HEK293 (cell line): ENCODE measurements at regions not wholly inside any gene's neighbourhood (a gene's known extent, or its start where the extent isn't known, plus 50 kb on each side); places are given as distances from the start of the nearest gene placed in this dataset.

Experiments
- ATF2 ChIP-seq: fragments of 450-650 bp; formaldehyde crosslinking; IDR thresholded peaks from 2 replicates; pipeline ENCODE4 v1.5.1; 2016; ENCODE audit warnings: missing biosample characterization, missing genetic modification characterization, low read depth
- CTCF ChIP-seq: fragments of 450-650 bp; formaldehyde crosslinking; IDR thresholded peaks from 2 replicates; pipeline ENCODE4 v1.5.1; 2016; ENCODE audit warnings: missing biosample characterization, missing genetic modification characterization
- REPIN1 ChIP-seq: fragments of 450-650 bp; formaldehyde crosslinking; IDR thresholded peaks from 2 replicates; pipeline ENCODE4 v1.5.1; 2017; ENCODE audit warnings: missing biosample characterization, missing genetic modification characterization, low read depth
- YY1 ChIP-seq: fragments of 450-650 bp; formaldehyde crosslinking; IDR thresholded peaks from 2 replicates; pipeline ENCODE4 v1.5.1; 2018; ENCODE audit warnings: missing biosample characterization, missing genetic modification characterization
- ZNF112 ChIP-seq: fragments of 450-650 bp; formaldehyde crosslinking; IDR thresholded peaks from 2 replicates; pipeline ENCODE4 v1.5.0; 2017; ENCODE audit warnings: missing biosample characterization, missing genetic modification characterization
- ZNF175 ChIP-seq: fragments of 450-650 bp; formaldehyde crosslinking; IDR thresholded peaks from 2 replicates; pipeline ENCODE4 v1.5.1; 2016; ENCODE audit warnings: missing biosample characterization, missing genetic modification characterization
- ZNF223 ChIP-seq: fragments of 450-650 bp; formaldehyde crosslinking; IDR thresholded peaks from 2 replicates; pipeline ENCODE4 v1.5.1; 2016; ENCODE audit warnings: missing biosample characterization, missing genetic modification characterization
- ZNF274 ChIP-seq, 2 experiments: fragments of 200-500 bp in 1 of 2; fragments of 450-650 bp in 1 of 2; sonication (Bioruptor generic) in 1 of 2; formaldehyde crosslinking in 1 of 2; IDR thresholded peaks; 2 replicates each; pipeline versions ENCODE4 v1.5.1 to v1.6.1; 2014 to 2016; ENCODE audit warnings: borderline replicate concordance in 1 of 2, inconsistent platforms in 1 of 2, low read length in 1 of 2, missing biosample characterization in 1 of 2, missing genetic modification characterization in 1 of 2
- ZNF677 ChIP-seq: fragments of 450-650 bp; IDR thresholded peaks from 2 replicates; pipeline ENCODE4 v1.5.0; 2018; ENCODE audit warnings: missing biosample characterization, mild to moderate bottlenecking, missing genetic modification characterization, moderate library complexity
- ZNF792 ChIP-seq: fragments of 450-650 bp; formaldehyde crosslinking; IDR thresholded peaks from 2 replicates; pipeline ENCODE4 v1.5.1; 2016; ENCODE audit warnings: missing biosample characterization, missing genetic modification characterization

- TF ChIP-seq CTCF (tag by site-specific recombination) (no peak), ZNF792 (tag by site-specific recombination) (no peak), ZNF274 (IDR thresholded peaks at IDR 0.05; ENCODE audit: low read length) (no peak), ZNF274 (tag by site-specific recombination; IDR thresholded peaks at IDR 0.05; ENCODE audit: borderline replicate concordance) (no peak), REPIN1 (tag by site-specific recombination) (no peak), YY1 (tag by site-specific recombination) (no peak), ZNF677 (tag by site-specific recombination) (no peak), ZNF175 (tag by site-specific recombination) (no peak), ZNF112 (tag by site-specific recombination) (no peak), ZNF223 (no peak), ATF2 (tag by site-specific recombination) (no peak)
Observed at GRCh38 chr3:18124501-18124900, 300.6 kb downstream of the SATB1 start.
